Ishikawa (cell line): ENCODE measurements at regions not wholly inside any gene's neighbourhood (a gene's known extent, or its start where the extent isn't known, plus 50 kb on each side); places are given as distances from the start of the nearest gene placed in this dataset.

Experiments used
- CEBPB ChIP-seq: IDR thresholded peaks from 2 replicates; pipeline ENCODE4 v1.6.1; 2012
- CREB1 ChIP-seq: IDR thresholded peaks from 2 replicates; pipeline ENCODE4 v1.6.1; 2012; ENCODE audit warnings: low read depth
- EGR1 ChIP-seq: IDR thresholded peaks from 2 replicates; pipeline ENCODE4 v1.6.1; 2012
- EP300 ChIP-seq: IDR thresholded peaks from 2 replicates; pipeline ENCODE4 v1.6.1; 2012; ENCODE audit warnings: borderline replicate concordance
- FOXM1 ChIP-seq: IDR thresholded peaks from 2 replicates; pipeline ENCODE4 v1.6.1; 2012; ENCODE audit warnings: low read depth, borderline replicate concordance
- MAX ChIP-seq: IDR thresholded peaks from 2 replicates; pipeline ENCODE4 v1.6.1; 2012
- NFIC ChIP-seq: IDR thresholded peaks from 2 replicates; pipeline ENCODE4 v1.6.1; 2012
- RAD21 ChIP-seq: IDR thresholded peaks from 2 replicates; pipeline ENCODE4 v1.6.1; 2012; ENCODE audit warnings: low read depth
- REST ChIP-seq: IDR thresholded peaks from 2 replicates; pipeline ENCODE4 v1.6.1; 2012; ENCODE audit warnings: low read depth, mild to moderate bottlenecking
- TAF1 ChIP-seq: IDR thresholded peaks from 2 replicates; pipeline ENCODE4 v1.6.1; 2012; ENCODE audit warnings: low read depth, mild to moderate bottlenecking
- TCF12 ChIP-seq: IDR thresholded peaks from 2 replicates; pipeline ENCODE4 v1.6.1; 2012; ENCODE audit warnings: low read depth
- TEAD4 ChIP-seq: IDR thresholded peaks from 2 replicates; pipeline ENCODE4 v1.6.1; 2012
- USF1 ChIP-seq: IDR thresholded peaks from 2 replicates; pipeline ENCODE4 v1.6.1; 2012
- YY1 ChIP-seq: IDR thresholded peaks from 2 replicates; pipeline ENCODE4 v1.6.1; 2012; ENCODE audit warnings: low read depth
- ZBTB7A ChIP-seq: IDR thresholded peaks from 2 replicates; pipeline ENCODE4 v1.6.1; 2012; ENCODE audit warnings: low read depth

GRCh38 chr11:127157225-127157624 is 156.7 kb upstream of the KIRREL3 start:
- TF ChIP-seq TAF1 (no peak), RAD21 (no peak), USF1 (no peak), MAX (no peak), ZBTB7A (no peak), FOXM1 (no peak), NFIC (no peak), TEAD4 (no peak), TCF12 (no peak), CEBPB (no peak), EGR1 (no peak), EP300 (no peak), CREB1 (no peak), YY1 (no peak), REST (no peak)

- no peak for TF ChIP-seq ZBTB7A
- TF ChIP-seq FOXM1 = no peak
- TF ChIP-seq CREB1 = no peak
- no peak for TF ChIP-seq CEBPB
- TF ChIP-seq REST = no peak
- TF ChIP-seq MAX = no peak
- no peak for TF ChIP-seq TEAD4
- TF ChIP-seq TCF12 = no peak
These were observed 148.8 kb upstream of the KIRREL3 start for GRCh38 chr11:127149410-127149809.

GRCh38 chr11:127143251-127143650 is 142.7 kb upstream of the KIRREL3 start:
- TF ChIP-seq EGR1 = no peak
- no peak for TF ChIP-seq FOXM1
- TF ChIP-seq TAF1 = no peak
- TF ChIP-seq REST = no peak
- TF ChIP-seq NFIC = no peak
- TF ChIP-seq TEAD4 = no peak
- no peak for TF ChIP-seq CREB1
- TF ChIP-seq TCF12 = no peak
- no peak for TF ChIP-seq ZBTB7A
- no peak for TF ChIP-seq USF1
- no peak for TF ChIP-seq MAX
- no peak for TF ChIP-seq CEBPB
- TF ChIP-seq EP300 = no peak
- no peak for TF ChIP-seq RAD21

GRCh38 chr11:127138613-127139012 is 138.0 kb upstream of the KIRREL3 start:
- TF ChIP-seq EP300 = no peak
- no peak for TF ChIP-seq YY1
- no peak for TF ChIP-seq EGR1
- no peak for TF ChIP-seq ZBTB7A
- TF ChIP-seq FOXM1 = no peak
- TF ChIP-seq TEAD4 = no peak
- TF ChIP-seq TCF12 = no peak
- TF ChIP-seq RAD21 = no peak
- TF ChIP-seq MAX = no peak
- no peak for TF ChIP-seq TAF1
- no peak for TF ChIP-seq CEBPB
- TF ChIP-seq REST = no peak
- no peak for TF ChIP-seq USF1
- TF ChIP-seq CREB1 = no peak
